RKO (cell line): ENCODE measurements at regions not wholly inside any gene's neighbourhood (a gene's known extent, or its start where the extent isn't known, plus 50 kb on each side); places are given as distances from the start of the nearest gene placed in this dataset.
"Not testable (repeated sequence)": the region's sequence is repeated elsewhere in the genome, so short reads cannot be mapped to it uniquely, and the experiment has no call there.

Experiments
- DNase-seq: peaks from one replicate; pipeline ENCODE4 v3.0.0-alpha.2; 2016; ENCODE audit warnings: low spot score

- no peak for DNase-seq
Observed at GRCh38 chrX:144494074-144494473, 610.2 kb downstream of the UBE2NL start.

- no peak for DNase-seq
Observed at GRCh38 chrX:144531877-144532276, 648.0 kb downstream of the UBE2NL start.

DNA sequence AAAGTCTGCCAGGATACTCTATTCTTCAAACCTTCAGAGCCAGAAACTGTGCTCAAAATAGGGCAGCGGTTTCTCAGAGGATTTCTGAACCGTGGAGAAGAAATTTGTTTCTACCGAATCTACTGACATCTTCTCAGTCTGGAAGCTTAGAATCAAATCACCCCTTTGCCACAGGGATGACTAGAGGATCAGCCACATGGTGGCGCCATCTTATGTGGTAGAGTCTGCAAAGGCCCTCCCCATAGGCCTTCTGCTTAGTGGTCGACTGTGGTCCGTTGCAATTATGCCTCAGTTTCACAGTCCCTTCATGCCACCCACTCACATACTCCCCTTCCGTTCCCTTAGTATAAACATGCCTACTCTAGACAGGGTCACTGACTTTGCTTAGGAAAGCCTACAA is 680.7 kb upstream of the SPANXN1 start:
- no peak for DNase-seq

DNA sequence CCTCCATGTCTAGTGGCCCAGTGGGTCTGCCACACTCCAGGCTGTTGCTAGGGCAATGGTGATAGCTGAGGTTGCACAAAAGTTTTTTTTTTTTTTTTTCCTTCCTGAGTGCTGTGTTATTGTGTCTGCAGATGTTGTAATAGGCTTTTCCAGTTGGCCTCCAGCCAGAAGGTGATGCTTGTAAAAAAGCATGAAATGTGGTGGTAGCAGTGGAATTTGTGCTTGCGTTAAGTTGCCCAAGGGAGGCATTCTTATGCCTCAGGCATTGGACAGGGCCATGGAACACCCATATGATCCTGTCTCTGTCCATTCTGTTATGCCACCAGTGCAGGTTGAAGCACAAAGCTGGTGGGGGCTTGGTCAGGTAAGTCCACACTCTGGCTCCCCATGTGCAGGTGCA is 660.5 kb upstream of the SPANXN1 start:
- no peak for DNase-seq

GRCh38 chrX:144592036-144592435 is 655.3 kb upstream of the SPANXN1 start:
- DNase-seq: no peak

DNA sequence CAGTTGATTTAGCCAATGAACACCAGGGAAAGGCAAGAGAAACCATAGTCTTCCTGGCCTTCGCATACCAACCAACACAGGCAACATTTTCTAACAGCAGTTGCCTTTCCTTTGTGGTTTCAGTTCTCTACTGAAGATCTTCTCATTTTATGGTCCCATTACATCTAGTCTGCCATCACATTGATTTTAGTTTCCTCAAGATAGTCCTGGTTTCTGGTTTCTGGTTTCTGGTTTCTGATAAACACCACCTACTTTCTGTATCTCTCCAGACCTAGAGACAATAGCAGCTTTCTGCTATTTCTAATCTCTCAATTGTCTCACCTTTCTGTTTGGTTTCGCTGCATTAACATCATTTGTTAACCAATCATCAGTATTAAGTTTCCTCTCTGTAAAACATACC is 646.3 kb upstream of the SPANXN1 start:
- DNase-seq: no peak

- no peak for DNase-seq
Observed at GRCh38 chrX:144612076-144612475, 635.2 kb upstream of the SPANXN1 start.

DNA sequence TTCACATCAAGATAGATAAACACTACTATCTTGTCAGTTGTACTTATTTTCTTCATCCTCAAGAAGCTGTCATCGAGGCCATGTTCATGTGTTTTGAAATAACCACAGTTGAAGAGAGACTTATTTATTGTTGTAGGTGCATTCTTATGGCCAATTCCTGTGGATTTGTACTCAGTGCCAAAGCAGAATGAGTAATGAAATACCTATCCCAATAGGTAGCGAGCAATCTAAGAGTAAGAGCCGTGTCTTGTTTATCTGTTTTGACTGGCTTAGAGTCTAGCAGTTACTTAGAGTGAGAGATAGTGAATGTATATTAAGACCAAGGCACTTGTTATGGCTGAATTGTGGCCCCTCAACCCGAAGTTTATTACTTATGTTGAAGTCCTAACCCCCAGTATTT is 631.0 kb upstream of the SPANXN1 start:
- no peak for DNase-seq

DNA sequence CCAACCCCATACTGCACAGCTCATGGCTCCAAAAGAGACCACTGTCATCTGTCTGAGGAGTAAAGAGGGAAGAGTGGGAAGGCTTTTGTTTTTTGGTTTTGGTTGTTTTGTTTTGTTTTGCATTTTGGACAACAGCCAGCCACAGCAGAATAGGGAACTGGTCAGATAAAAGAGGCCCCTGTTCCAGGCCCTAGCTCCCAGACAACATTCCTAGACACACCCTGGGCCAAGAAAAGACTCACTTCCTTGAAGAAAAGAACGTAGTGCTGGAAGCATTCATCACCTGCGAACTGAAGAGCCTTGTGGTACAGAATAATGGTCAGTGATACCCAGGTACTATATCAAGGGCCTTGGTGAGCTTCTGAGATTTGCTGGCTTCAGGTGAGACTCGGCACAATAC is 619.4 kb upstream of the SPANXN1 start:
- DNase-seq: no peak

- not testable (repeated sequence) for DNase-seq
Observed at GRCh38 chrX:144634451-144634850, 612.9 kb upstream of the SPANXN1 start.

DNA sequence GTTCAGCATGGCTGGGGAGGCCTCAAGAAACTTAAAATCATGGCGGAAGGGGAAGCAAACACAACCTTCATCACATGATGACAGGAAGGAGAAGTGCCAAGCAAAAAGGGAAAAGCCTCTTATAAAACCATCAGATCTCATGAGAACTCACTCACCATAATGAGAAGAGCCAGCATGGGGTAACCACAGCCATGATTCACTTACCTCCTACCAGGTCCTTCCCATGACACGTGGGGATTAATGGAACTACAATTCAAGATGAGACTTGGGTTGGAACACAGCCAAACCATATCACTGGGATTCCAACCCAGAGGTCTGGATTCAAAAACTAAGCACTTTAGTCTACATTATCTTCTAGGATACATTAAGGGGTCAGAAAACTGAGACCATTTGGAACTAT is 609.6 kb upstream of the SPANXN1 start:
- peak; percentile 0 for DNase-seq

DNA sequence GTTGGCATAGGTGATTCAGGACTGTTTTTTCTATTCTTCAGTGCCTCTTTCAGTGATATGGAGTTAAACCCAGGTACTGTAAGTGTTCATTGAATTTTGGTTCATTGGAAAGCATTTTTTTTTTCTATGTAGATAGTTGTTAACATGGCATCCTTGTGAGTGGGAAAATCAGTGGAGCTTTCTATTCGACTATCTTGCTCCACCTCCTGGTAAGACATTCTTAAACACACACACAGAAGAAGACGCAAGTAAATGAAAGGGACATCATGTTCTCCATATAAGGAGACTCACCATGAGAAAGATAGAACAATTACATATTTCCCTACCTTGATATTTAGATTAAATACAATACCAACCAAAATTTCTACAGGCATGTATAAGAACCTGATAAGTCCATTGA is 598.5 kb upstream of the SPANXN1 start:
- DNase-seq: no peak

DNA sequence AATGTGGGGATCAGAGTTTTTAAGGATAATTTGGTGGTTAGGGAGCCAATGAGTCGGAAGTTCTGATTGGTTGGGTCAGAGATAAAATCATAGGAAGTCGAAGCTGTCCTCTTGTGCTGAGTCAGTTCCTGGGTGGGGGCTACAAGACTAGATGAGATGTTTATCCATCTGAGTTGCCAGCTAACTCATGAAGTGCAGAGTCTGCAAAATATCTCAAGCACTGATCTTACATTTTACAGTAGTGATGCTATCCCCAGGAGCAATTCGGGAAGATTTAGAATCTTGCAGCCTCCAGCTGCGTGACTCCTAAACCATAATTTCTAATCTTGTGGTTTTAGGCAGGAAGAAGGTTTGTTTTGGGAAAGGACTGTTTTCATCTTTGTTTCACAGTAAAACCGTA is 565.8 kb upstream of the SPANXN1 start:
- no peak for DNase-seq

DNA sequence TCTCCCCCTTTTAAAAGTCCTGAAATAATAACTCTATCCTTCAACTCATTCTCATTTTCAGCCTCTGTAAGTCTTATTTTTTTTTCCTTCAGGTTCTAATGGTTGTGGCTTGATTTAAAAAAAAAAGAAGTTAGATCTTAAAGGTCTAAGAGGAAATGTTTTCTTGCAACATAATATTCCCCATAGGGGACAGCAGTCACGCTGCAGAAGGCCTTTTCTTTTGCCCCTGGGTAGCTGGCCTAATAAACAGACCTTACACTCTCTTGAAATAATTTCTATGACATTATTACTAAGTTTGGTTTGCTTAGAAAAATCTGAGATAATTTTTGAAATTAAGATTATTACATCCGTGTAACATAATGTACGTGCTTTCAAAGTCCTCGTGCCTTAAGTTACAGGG is 564.1 kb upstream of the SPANXN1 start:
- no peak for DNase-seq

DNA sequence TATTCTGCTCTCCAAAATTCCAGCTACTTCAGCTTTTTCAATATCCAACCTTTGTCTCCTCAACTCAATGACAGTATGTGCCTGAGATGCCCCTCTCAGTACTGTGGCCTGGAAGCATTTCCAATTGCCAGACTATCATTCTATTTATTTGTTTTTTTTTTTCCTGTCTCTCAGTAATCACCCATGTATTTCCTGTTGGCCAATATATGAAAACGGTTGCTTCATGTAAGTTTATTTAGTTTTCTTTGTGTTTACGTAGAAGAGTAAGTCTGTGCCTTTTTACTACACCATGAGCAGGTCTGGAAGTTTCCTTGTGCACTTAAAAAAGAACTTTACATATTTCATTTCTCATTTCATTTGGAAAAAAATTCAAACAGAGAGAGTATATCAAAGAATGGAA is 537.5 kb upstream of the SPANXN1 start:
- DNase-seq: no peak

DNA sequence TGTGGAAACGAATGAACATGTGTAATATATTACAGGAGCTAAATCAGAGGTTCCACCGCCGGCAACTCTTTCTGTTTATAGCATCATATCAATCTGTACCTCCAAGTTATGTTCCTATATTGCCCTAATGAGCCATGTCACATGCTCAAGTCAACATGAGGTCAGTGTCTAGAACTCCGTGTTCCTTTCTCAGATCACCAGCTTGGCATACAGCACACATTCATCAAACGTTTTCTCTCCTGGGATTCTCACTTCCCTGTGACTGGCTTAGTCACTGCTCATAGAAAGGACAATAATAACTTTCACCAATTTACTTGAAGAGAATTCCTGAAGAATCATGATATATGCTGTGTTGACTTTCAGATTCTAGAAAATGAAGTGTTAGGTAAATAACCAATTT is 532.0 kb upstream of the SPANXN1 start:
- DNase-seq: no peak

DNA sequence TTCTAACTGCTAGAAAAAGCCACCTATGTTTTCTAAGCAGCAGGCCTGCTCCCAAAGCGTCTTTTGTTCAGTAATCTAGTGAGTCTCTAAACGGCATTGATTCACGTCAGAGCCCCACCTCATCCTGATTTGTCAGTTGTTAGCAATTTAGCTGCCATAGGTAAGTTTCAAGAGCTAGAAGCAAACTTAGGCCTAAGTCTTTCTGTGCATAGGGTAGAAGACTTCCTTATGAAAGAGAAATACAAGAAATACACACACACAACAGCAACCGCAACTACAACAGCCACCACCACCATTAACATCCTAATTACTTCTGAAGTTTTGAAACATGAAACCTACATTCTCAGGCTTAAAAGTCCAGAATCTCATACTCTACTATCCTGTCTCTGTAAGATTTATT is 531.1 kb upstream of the SPANXN1 start:
- DNase-seq: no peak

DNA sequence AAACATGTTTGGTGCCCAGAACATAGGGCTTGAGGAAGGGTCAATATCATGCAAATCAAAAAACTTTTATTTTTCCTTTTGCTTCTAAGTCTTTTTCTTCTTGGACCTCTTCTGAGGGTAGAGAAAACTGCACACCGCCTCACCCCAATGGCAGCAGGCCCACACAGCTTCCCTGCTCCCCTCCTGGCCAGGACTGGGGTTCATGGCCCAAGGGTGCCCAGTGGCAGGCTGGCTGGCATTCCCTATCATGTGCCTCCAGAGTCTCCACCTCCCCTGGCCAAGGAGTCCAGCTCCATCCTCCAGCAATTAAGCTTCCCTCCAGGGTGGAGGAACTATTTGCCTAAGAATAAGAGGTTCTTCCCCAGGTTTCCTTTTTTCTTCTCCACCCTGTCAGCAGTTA is 529.6 kb upstream of the SPANXN1 start:
- no peak for DNase-seq

GRCh38 chrX:144722307-144722706 is 525.0 kb upstream of the SPANXN1 start:
- DNase-seq: no peak

DNA sequence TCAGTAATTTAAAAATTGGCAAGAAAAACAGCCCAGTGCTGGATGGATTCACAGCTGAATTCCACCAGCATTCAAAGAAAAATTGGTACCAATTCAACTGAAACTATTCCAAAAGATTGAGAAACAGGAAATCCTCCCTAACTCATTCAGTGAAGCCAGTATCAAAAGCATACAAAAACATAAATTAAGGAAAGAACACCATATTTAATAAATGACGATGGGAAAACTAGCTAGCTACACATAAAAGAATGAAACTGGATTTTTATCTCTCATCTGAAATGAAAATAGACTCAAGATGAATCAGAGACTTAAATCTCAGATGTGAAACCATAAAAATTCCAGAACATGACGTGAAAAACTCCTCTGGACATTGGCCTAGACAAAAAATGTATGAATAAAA is 516.8 kb upstream of the SPANXN1 start:
- no peak for DNase-seq

DNA sequence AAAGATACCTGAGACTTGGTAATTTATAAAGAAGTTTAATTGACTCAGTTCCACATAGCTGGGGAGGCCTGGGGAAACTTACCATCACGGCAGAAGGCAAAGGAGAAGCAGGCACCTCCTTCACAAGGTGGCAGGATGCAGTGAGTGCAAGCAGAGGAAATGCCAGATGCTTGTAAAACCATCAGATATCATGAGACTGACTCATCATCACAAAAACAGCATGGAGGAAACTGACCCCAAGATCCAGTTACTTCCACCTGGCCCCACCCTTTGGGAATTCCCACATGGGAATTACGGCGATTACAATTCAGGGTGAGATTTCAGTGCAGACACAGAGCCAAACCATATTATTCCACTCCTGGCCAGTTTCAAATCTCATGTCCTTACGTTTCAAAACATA is 514.7 kb upstream of the SPANXN1 start:
- DNase-seq: no peak

DNA sequence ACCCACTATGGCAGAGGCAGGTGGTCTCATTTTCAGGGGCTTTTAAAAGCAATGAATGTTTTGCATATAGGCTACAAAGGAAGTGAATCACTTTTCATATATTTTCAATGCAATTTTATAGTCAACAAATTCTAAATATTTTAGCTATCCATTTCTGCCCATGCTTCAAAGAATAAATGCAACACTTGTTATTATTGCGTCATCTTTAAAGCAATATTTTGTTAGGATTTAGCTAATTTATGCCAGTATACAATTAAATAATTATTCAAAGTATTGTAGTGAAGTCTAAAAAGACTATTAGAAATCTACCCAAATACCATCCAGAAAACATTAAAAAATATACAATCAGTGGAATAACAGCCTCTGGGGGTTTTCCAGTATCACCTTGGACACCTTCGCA is 509.1 kb upstream of the SPANXN1 start:
- DNase-seq: no peak

DNA sequence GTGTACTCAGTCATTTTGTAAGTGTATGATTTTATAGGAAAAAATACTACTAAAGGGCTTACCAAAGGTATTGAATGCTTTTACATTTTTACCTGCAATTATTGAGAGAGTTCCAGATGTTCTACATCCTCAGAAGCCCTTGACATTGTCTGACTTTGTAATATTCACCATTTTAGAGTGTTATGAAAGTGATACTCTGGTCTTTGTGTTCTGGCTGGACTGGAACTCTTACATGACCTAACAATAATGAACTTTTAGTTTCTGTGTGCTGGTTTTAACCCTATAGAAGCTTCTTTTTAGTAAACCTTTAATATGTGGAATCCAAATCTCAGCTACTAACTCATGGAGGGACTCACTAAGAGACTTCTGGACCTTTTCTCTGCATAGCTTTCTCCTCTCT is 478.8 kb upstream of the SPANXN1 start:
- DNase-seq: no peak

GRCh38 chrX:144783528-144783927 is 463.8 kb upstream of the SPANXN1 start:
- not testable (repeated sequence) for DNase-seq

GRCh38 chrX:144790148-144790547 is 457.2 kb upstream of the SPANXN1 start:
- no peak for DNase-seq
